ENCODE measurements at regions not wholly inside any gene's neighbourhood (a gene's known extent, or its start where the extent isn't known, plus 50 kb on each side); places are given as distances from the start of the nearest gene placed in this dataset.

DNA sequence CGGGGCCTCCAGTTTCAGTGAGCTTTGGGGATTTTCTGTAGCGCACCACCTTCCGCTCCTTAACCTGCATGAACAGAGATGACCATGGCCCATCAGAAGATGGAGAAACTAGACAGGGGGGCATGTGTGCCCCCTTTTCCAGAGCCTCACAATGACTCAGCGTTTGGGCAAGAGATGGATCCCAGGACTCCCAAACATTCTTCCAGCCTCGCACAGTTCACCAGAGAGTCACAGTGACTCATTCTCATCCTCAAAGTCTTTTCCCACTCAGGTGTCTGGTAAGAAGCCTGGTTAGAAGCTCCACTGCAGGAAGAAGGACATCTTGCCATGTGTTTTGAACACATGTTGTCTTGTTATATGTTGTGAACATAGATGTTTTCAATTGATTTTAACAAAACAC, 76.2 kb upstream of the FRMD1 start:
- peak; percentile 15; the same call in 1 of the 2 replicates for TF ChIP-seq JUND (IDR thresholded peaks at IDR 0.05)
- no peak for TF ChIP-seq CEBPB (IDR thresholded peaks at IDR 0.05; ENCODE audit: low read depth)
- no peak for TF ChIP-seq EZH2phosphoT487 (IDR thresholded peaks at IDR 0.05; ENCODE audit: borderline replicate concordance)
- TF ChIP-seq FOSL1 (IDR thresholded peaks at IDR 0.05; ENCODE audit: low read depth) = no peak
- peak overlapping the region; percentile 33 for H3K4me2 ChIP-seq (ENCODE audit: low read length)
- no TSS peak for BruUV-seq (replicated peaks)
- H3K4me3 ChIP-seq (replicated peaks in 1 of 2; ENCODE audit: low read depth in 1 of 2, low read length in 2 of 2) = no peak overlapping the region
- H3K9me2 ChIP-seq (ENCODE audit: insufficient read depth) = no peaks in the 10 kb centered on the region
- H4K20me1 ChIP-seq (ENCODE audit: insufficient read depth) = no peaks in the 10 kb centered on the region
- DNase-seq (ENCODE audit: low read depth, low spot score) = no peak
- POLR2A ChIA-PET = no interaction called here
- H3K27me3 ChIP-seq (ENCODE audit: insufficient read depth, low read length) = no peaks in the 10 kb centered on the region
- H3K79me2 ChIP-seq (ENCODE audit: insufficient read depth, low read length) = no peaks in the 10 kb centered on the region
- no peaks in the 10 kb centered on the region for H3K36me3 ChIP-seq (ENCODE audit: control insufficient read depth in 1 of 2, insufficient read depth in 2 of 2, low read length in 2 of 2)
- H3K9me3 ChIP-seq (ENCODE audit: control insufficient read depth in 1 of 2, insufficient read depth in 1 of 2, low read depth in 1 of 2, low read length in 2 of 2) = no peaks in the 10 kb centered on the region
- CTCF ChIA-PET = no interaction called here
- H3K9ac ChIP-seq (ENCODE audit: low read length) = no peak overlapping the region
- H3K27ac ChIP-seq (ENCODE audit: low read depth, low read length) = no peak overlapping the region
- no peak overlapping the region for H2AFZ ChIP-seq (ENCODE audit: low read depth, low read length, poor library complexity, severe bottlenecking)
- peak; percentile 43; the same call in 1 of the 2 replicates for ATAC-seq
- RAD21 ChIA-PET (ENCODE audit: low non-redundant PET in 1 of 2, low total read pairs in 2 of 2, uncharacterized antibody in 2 of 2, unreplicated experiment in 2 of 2) = interaction anchor here in 1 of 2 experiments (0.6 kb wide), 1 partner anchor 737 kb away, joined by 4 read pairs; no protein-coding TSS in a partner anchor
- H3K4me1 ChIP-seq (ENCODE audit: control insufficient read depth in 1 of 2, insufficient read depth in 2 of 2, low read length in 2 of 2) = peaks cover 9 to 29% of the 10 kb centered on the region in 2 experiments; a peak in 3 of 4 replicates
- intact Hi-C loops (cut with micrococcal nuclease) = no loop called here

DNA sequence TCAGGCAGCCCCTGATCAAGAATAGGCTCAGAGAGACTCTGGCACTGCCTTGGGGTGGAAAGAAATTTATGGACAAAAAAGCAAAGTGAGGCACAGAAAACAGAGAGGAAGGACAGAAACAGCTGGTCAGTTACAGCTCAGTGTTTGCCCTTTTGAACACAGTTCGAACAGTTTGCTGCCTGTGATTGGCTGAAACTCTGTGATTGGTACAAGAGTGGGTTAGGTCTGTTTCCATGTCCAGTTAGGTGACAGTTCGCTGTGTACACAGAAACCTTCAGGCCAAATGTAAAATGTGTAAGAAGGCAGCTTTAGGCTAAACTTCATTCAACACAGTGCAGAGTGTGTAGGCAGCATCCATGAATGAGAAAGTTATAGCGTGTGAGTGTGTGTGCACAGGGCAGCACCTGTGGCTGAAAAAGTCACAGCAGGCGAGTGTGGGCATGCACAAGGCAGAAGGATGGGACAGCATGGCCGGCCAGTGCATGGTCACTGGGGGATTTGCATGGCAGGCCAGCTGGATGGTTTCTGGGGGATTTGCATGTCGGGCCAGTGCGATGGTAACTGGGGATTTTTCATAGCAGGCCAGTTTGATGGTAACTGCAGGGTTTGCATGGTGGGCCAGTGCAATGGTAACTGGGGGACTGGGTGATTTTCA, 75.4 kb upstream of the FRMD1 start:
- CTCF ChIA-PET = no interaction called here
- intact Hi-C loops (cut with micrococcal nuclease) = no loop called here
- TF ChIP-seq ZNF274 (IDR thresholded peaks at IDR 0.05; ENCODE audit: low read depth, low read length) = no peak
- no peak for TF ChIP-seq SRF (IDR thresholded peaks at IDR 0.05; ENCODE audit: low read depth)
- no peak for TF ChIP-seq ZFX (IDR thresholded peaks at IDR 0.05)
- TF ChIP-seq, protein P1, sequence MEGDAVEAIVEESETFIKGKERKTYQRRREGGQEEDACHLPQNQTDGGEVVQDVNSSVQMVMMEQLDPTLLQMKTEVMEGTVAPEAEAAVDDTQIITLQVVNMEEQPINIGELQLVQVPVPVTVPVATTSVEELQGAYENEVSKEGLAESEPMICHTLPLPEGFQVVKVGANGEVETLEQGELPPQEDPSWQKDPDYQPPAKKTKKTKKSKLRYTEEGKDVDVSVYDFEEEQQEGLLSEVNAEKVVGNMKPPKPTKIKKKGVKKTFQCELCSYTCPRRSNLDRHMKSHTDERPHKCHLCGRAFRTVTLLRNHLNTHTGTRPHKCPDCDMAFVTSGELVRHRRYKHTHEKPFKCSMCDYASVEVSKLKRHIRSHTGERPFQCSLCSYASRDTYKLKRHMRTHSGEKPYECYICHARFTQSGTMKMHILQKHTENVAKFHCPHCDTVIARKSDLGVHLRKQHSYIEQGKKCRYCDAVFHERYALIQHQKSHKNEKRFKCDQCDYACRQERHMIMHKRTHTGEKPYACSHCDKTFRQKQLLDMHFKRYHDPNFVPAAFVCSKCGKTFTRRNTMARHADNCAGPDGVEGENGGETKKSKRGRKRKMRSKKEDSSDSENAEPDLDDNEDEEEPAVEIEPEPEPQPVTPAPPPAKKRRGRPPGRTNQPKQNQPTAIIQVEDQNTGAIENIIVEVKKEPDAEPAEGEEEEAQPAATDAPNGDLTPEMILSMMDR (IDR thresholded peaks at IDR 0.05 in 2 of 3, conservative IDR thresholded peaks at IDR 0.05 in 1 of 3; ENCODE audit: borderline replicate concordance in 1 of 3, insufficient read depth in 1 of 3, low read depth in 2 of 3, low read length in 2 of 3) = no peak
- TF ChIP-seq EGR1 (IDR thresholded peaks at IDR 0.05; ENCODE audit: low read depth) = no peak
- TF ChIP-seq, protein P2, sequence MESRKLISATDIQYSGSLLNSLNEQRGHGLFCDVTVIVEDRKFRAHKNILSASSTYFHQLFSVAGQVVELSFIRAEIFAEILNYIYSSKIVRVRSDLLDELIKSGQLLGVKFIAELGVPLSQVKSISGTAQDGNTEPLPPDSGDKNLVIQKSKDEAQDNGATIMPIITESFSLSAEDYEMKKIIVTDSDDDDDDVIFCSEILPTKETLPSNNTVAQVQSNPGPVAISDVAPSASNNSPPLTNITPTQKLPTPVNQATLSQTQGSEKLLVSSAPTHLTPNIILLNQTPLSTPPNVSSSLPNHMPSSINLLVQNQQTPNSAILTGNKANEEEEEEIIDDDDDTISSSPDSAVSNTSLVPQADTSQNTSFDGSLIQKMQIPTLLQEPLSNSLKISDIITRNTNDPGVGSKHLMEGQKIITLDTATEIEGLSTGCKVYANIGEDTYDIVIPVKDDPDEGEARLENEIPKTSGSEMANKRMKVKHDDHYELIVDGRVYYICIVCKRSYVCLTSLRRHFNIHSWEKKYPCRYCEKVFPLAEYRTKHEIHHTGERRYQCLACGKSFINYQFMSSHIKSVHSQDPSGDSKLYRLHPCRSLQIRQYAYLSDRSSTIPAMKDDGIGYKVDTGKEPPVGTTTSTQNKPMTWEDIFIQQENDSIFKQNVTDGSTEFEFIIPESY (IDR thresholded peaks at IDR 0.05; ENCODE audit: extremely low read depth, insufficient replicate concordance, low read length) = no peak
- TF ChIP-seq, protein P3, sequence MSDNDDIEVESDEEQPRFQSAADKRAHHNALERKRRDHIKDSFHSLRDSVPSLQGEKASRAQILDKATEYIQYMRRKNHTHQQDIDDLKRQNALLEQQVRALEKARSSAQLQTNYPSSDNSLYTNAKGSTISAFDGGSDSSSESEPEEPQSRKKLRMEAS (IDR thresholded peaks at IDR 0.05) = no peak
- TF ChIP-seq FOSL1 (IDR thresholded peaks at IDR 0.05; ENCODE audit: low read depth) = no peak
- no peak for TF ChIP-seq TCF7L2 (IDR thresholded peaks at IDR 0.05; ENCODE audit: borderline replicate concordance, extremely low read depth, insufficient read depth, insufficient read length)
- TF ChIP-seq SIN3A (IDR thresholded peaks at IDR 0.05; ENCODE audit: low read depth) = no peak
- TF ChIP-seq CEBPB (IDR thresholded peaks at IDR 0.05; ENCODE audit: low read depth) = no peak
- no peak for TF ChIP-seq CBX3 (IDR thresholded peaks at IDR 0.05; ENCODE audit: low read depth)
- TF ChIP-seq JUND (IDR thresholded peaks at IDR 0.05) = no peak
- TF ChIP-seq, protein P4, sequence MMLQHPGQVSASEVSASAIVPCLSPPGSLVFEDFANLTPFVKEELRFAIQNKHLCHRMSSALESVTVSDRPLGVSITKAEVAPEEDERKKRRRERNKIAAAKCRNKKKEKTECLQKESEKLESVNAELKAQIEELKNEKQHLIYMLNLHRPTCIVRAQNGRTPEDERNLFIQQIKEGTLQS (IDR thresholded peaks at IDR 0.05) = no peak
- TF ChIP-seq RAD21 (IDR thresholded peaks at IDR 0.05; ENCODE audit: low read depth) = no peak

More for the DNA sequence above, 75.4 kb upstream of the FRMD1 start:
- no peak for DNase-seq (ENCODE audit: low read depth, low spot score)
- Histone ChIP-seq H3K9me3 (ENCODE audit: control insufficient read depth in 1 of 2, insufficient read depth in 1 of 2, low read depth in 1 of 2, low read length in 2 of 2) (no peaks in the 10 kb centered on the region), H3K27me3 (ENCODE audit: insufficient read depth, low read length) (peaks cover 7% of the 10 kb centered on the region), H3K4me2 (ENCODE audit: low read length) (no peak overlapping the region), H3K27ac (ENCODE audit: low read depth, low read length) (no peak overlapping the region), H3K9ac (ENCODE audit: low read length) (no peak overlapping the region), H3K9me2 (ENCODE audit: insufficient read depth) (no peaks in the 10 kb centered on the region), H3K36me3 (ENCODE audit: control insufficient read depth in 1 of 2, insufficient read depth in 2 of 2, low read length in 2 of 2) (no peaks in the 10 kb centered on the region), H3K4me3 (replicated peaks in 1 of 2; ENCODE audit: low read depth in 1 of 2, low read length in 2 of 2) (no peak overlapping the region), H4K20me1 (ENCODE audit: insufficient read depth) (no peaks in the 10 kb centered on the region), H2AFZ (ENCODE audit: low read depth, low read length, poor library complexity, severe bottlenecking) (no peak overlapping the region), H3K79me2 (ENCODE audit: insufficient read depth, low read length) (no peaks in the 10 kb centered on the region), H3K4me1 (ENCODE audit: control insufficient read depth in 1 of 2, insufficient read depth in 2 of 2, low read length in 2 of 2) (peaks cover 9 to 29% of the 10 kb centered on the region in 2 experiments; a peak in 3 of 4 replicates)
- ChIA-PET POLR2A (no interaction called here), RAD21 (ENCODE audit: low non-redundant PET in 1 of 2, low total read pairs in 2 of 2, uncharacterized antibody in 2 of 2, unreplicated experiment in 2 of 2) (interaction anchor here in 1 of 2 experiments (0.6 kb wide), 1 partner anchor 738 kb away, joined by 4 read pairs; no protein-coding TSS in a partner anchor)
- no TSS peak for BruUV-seq (replicated peaks)
- ATAC-seq = no peak
